ENCODE measurements at regions not wholly inside any gene's neighbourhood (a gene's known extent, or its start where the extent isn't known, plus 50 kb on each side); places are given as distances from the start of the nearest gene placed in this dataset.

DNA sequence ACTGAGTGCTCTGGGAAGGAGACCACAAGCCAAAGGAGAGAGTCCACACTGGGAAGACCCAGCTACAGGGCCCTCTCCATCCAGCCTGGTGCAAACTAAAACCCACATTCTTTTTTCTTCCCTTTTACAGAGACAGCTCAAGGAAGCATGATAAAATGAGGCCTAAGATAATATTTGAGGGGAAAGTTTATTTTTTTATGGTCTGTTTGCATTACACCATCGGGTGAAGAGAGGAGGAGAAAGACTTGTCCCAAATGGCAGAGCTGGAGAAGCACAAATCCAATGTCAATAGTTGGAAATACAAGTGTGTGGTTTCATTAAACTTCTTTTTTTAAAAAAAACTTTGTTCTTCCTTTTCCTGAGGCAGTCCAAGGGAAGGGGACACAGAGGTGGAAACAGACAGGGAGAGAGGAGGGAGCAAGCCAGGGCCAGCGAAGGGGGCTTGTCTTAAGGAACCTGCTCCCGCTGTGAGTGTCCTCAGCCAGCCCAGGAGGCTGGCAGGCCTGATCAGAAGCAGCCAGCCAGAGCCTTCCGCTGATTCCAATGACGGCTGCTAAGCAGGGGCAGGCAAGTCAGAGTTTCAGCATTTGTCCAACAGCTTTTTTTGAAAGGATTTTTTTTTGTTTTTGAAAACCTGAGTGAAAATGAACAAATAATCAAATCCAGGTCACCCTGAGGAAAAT, 203.8 kb upstream of the SIX2 start:
- no peak for DNase-seq (ENCODE audit: low read depth, low spot score)

DNA sequence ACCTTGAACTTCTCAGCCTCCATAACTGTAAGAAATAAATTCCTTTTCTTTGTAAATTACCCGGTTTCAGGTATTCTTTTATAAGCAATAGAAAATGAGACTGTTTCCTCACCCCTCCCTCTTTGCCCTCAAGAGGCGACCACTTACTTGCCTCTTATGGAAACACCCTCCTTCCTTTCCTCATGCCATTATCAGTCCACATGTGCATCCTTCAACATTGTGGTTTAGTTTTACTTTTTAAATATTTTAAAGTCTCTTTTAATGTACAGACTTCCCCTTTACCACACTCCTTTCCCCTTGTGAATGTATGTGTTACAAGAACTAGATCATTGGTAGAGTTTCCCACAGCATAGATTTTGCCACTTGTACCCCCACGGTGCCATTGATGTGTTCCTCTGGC, 202.4 kb upstream of the SIX2 start:
- DNase-seq (ENCODE audit: low read depth, low spot score): no peak

DNA sequence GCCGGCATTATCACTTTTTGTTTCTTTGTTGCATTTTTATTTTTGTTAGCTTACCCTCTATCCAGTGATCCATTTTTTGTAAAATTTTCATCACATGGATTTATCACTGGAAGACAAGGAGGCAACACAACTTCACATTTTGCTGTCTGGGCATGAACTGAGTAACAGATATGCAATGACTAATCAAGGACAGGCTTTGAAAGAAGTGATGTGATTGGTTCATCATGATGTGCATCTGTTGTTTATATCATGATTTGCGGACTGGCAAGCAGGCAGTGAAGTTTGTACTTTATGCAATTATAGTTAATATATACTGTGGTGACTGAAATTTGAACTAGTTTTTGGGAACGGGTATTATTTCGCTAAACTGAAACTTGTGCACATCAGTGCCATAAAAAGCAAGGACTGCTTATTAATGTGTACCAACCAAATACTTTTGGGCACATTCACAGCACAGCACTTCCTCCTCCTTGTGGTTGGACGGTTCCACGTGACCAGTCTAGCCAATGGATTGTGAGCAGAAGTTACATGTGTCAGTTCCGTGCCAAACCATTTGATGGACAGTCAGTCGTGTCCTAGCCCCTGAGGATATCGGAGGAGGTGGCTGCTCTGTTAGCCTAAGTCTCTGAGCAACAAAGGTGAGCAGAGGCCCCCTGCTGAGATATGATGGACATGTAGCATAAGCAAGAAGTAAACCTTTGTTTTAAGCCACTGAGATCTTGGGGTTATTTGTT, 201.4 kb upstream of the SIX2 start:
- no peak for DNase-seq (ENCODE audit: low read depth, low spot score)

DNA sequence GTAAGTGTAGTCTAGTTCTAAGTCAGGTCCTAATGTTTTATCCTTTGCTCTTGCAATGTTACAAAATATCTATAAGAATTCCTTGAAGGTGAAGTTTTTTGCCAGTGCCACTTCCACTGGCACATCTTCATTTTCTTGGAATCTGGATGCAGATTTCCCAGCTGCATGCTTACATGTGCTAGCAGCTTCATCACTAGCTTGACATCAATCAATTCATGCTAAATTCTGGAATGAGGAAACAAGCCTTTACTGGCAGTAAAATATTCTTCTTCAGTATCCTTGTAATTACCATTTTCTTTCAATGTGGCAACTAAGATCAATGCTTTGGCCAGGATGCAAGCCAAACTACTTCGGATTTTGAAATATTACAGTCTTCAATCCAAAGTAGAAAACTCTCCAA, 200.6 kb upstream of the SIX2 start:
- no peak for DNase-seq (ENCODE audit: low read depth, low spot score)

DNA sequence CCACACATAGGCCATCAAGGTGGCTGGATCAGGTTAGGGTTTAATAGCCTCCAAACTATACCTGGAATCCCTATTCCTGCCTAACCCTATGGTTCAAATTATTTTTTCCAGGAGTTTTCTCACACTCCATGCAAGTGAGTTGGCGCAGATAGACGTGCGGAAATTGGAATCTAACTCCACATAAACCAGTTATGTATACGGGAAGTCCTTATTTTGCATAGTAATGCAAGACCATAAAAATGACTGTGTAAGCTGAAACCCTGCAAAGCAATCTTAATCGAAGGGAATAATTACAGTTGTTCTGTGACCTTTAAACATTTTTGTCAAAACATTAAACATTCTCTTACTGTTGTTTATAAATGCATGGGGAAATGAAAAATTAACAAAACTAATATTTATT, 200.1 kb upstream of the SIX2 start:
- no peak for DNase-seq (ENCODE audit: low read depth, low spot score)

DNA sequence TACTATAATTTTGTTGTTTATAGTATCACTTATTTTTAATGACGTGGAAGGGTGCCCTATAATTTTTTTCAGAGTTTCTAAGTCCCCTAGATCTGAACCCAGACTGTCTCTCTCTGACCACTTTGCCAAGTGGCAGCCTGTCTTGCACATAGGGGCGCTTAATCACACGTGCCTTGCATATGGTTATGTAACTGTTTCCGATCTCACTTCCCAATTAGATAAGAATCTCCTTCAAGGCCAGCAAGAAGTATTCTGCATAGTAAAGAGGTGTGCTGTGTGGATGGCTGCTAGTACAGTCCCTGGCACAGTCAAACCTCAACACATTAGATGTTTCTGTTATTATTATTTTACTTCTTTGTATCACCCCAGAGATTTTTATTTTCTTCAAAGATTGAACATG, 197.8 kb upstream of the SIX2 start:
- DNase-seq (ENCODE audit: low read depth, low spot score): no peak

DNA sequence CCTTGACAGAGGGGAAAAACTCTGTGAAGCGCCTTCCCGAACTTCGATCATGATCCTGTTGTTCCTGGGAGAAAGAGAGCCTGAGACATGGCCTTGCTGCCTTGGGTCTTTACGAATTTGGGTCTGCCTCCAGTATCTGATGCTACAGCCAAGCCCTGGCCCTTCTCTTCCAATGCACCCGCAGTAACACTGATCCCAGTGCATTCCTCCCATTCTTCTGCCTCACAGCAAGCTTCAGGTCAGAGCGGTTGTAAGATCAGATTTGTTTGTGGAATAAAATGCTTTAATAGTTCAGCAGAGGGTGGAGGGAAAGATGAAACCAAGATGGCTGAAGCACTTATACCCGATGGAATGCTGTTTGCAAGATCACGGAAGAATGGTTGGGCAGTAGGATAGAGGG, 196.7 kb upstream of the SIX2 start:
- no peak for DNase-seq (ENCODE audit: low read depth, low spot score)

DNA sequence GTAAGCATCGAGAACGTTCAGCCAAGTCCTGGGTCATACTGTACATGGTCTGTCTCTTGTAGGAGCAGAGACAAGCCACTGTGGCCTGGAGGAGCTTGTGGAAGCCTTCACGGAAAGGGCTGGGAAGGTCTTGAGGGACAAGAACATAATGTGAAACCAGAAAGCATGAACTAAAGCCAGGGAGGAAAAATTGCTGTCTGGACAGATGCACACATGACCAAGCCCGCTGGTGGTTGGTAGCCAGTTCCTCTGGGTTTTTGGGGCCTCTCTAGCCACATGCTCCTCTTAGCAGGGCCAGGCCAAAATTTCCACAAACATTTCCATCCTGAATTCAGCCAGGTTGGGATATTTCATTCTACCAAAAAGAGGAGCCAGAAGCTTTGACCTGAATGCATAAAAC, 196.2 kb upstream of the SIX2 start:
- no peak for DNase-seq (ENCODE audit: low read depth, low spot score)

DNA sequence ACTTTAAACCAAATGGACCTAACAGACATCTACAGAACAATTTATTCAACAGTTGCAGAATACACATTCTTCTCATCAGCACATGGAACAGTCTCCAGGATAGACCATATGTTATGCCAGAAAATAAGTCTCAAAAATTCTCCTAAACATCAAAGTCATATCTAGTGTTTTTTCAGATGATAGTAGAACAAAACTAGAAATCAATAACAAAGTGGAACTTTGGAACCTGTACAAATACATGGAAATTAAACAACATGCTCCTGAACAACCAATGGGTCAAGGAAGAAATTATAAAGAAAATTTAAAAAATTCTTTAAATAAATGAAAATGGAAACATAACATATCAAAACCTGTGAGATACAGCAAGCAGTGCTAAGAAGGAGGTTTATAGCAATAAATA, 194.1 kb upstream of the SIX2 start:
- DNase-seq (ENCODE audit: low read depth, low spot score): no peak

DNA sequence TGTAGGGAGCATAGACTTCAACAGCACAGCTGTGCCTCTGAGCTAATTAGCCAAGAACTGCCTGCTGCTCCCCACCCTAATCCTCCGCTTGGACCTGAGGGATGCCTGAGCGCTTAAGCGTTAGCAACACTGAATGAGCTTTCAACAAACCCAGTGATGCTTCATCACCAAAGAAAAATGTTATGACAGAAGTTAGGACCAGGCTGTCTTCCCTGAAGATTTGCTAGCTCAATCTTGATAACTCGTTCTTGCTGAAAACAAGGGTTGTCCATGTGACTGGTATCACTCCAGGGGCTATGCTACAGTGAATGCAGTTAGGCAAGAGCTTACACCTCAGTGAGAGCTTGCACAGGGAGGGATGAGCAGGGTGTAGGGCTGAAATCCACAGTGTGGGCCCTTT, 190.7 kb upstream of the SIX2 start:
- no peak for DNase-seq (ENCODE audit: low read depth, low spot score)

DNA sequence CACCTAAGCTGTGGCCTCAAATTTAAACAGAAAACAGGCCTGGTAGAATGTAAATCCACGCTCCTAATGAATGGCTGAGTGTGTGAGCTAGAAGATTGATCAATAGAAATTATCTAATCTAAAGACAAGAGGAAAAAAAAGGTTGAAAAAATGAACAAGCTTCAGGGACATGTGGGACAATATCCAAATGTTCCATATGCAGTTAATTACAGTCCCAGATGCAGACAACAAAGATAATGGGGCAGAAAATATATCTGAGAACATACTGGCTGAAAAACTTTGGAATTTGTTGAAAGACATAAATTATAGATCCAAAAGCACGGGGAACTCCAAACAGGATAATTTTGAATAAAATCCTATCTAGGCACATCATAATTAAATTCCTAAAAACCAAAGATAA, 186.7 kb upstream of the SIX2 start:
- no peak for DNase-seq (ENCODE audit: low read depth, low spot score)

DNA sequence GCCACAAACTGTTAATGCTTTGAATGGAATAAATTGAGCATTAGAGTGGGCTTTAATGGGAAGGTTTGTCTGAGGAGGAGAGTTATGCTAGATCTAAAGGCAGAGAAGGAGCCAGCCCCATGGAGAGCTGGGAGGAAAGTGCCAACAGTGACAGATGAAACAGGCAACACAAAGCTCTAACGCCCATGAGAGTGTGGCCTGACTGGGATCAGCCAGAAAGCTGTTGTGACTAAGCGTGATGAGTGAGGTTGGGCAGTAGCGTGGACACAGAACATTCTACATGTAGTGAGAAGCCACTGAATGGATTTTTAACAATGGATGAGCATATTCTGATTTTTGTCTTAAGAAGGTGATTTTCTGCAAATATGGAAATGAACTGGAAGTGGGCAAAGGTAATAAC, 185.3 kb upstream of the SIX2 start:
- no peak for DNase-seq (ENCODE audit: low read depth, low spot score)

DNA sequence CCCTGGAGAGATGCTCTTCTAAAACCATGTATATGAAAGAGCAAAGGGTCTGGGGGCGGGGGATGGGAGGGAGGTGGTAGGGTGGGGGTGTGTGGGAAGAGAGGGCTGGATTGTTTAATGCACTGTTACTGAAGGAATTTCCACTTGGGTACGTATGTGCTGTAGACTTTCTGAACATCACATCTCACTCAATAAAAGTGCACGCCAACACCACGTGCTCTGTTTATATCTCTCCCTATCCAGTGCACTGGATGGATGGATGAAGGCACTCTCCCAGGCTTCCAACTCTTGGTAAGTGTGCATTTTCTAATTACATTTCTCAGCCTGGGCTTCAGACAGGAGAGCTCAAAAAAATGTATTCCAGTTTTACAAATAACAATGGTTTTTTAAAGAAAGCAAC, 184.3 kb upstream of the SIX2 start:
- DNase-seq (ENCODE audit: low read depth, low spot score): no peak

DNA sequence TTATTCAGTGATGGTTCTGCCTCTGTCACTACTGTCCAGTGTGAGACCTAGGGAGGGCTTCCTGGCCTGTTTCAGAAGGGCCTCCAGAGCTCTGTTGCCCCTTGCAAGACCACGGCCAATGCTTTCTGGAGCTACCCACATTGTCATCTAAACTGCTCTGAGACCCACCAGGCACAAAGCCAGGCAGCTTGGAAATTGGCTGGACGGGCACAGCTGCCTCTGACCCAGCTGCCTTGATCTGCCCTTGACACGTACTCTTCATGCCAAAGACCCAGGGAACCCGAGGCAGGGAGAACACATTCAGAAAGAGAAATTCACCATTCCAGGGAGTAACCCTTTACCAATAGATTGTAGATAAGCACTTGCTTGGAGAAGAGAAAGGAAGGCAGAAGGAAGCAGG, 183.7 kb upstream of the SIX2 start:
- no peak for DNase-seq (ENCODE audit: low read depth, low spot score)

DNA sequence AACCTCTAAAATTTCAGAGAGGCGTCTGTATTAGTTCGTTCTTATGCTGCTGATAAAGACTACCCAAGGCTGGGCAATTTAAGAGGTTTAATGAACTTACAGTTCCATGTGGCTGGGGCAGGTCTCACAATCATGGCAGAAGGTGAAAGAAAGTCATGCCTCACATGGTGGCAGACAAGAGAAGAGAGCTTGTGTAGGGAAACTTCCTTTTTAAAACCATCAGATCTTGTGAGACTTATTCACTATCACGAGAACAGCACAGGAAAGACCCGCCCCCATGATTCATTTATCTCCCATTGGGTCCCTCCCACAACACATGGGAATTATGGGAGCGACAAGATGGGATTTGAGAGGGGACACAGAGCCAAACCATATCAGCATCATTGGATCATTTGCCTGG, 183.2 kb upstream of the SIX2 start:
- DNase-seq (ENCODE audit: low read depth, low spot score): no peak

DNA sequence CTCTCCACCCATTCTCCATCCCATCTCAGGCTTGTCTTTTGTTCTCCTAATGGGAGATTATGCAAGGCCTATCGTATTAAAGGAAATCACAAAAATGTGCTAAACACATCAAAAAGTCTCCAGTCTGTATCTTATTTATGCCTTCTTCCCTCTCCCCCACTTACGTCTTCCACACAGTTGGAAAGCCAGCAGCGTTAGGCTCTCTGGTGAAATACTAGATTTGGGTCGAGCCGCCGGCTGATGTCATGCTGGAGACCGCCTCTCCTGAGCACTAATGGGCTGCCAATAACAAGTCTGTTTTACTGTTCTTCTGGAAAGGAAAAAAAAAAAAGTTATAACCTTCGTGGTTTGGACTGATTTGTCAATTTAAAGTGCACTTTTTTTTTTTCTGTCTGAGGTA, 182.7 kb upstream of the SIX2 start:
- DNase-seq (ENCODE audit: low read depth, low spot score): no peak

DNA sequence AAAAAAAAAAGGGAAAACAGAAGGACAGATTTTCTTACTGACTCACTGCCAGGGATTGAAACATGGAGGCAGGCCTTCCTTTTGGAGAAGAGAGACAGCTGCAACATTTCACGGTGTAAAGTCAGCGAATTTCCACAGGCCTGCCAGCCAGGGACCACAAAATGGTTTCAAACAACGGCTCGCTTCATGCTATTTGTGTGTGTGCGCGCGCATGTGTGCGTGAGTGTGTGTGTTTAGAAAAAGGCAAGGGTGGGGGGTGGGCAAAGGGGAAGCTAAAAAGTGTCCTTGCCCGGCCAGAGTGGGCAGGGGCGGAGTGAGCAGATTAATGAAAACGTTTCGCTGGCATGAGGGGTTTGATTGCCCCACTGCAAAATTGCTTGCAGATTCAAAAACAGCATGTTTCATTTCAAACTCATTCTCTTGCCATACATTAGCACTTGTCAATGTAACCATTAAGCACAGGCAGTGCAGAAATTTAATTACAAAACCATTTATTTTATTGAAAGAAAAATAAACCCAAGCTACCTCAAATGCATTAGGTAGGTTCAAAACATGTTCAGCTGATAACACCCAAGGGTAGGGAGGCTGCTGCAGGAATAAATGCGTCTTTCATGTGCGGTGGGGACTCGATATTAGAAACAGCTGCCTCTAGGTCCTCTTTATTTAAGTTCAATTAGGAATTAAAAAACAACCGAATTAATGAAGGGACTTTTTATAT, 182.1 kb upstream of the SIX2 start:
- no peak for DNase-seq (ENCODE audit: low read depth, low spot score)

DNA sequence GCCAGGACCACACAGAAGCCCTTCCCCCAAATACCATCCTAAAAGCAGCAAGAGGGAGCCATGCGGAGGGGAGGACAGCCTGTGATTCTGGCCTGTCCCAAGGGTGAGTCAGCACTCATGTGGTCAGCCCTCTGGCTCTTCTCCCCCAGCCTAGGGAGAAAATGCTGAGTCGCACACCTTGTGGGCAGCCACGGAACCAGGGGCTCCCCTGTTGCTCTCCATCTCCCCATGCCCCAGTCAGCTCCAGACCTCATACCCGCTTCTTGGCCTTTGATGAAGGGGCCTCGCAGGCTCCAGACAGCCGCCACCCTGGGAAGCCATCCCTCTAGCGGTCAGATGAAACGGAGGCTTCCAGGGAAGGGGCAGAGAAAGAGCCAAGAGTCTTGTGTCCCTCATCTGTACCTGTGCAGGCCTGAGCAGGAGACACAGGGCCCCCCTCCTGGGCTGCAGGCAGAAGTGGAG, 181.3 kb upstream of the SIX2 start:
- DNase-seq (ENCODE audit: low read depth, low spot score): no peak

DNA sequence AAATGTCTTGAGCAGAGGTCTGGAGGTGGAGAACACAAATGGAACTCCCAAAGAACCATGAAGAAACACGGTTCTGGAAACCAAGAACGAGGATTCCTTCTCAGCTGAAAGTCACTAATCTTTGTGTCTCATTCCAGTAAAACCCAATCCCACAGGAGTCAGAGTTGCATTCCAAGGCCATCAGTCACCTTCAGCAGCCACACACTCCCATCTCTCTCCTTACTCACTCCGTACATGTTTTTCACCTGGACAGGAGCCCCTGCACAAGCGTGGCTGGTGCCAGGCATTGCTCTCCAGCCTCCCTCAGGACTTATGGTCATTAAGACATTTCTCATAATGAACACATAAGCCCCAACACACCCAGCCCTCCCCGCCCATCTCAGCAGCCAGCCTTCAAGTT, 175.4 kb upstream of the SIX2 start:
- DNase-seq (ENCODE audit: low read depth, low spot score): no peak

DNA sequence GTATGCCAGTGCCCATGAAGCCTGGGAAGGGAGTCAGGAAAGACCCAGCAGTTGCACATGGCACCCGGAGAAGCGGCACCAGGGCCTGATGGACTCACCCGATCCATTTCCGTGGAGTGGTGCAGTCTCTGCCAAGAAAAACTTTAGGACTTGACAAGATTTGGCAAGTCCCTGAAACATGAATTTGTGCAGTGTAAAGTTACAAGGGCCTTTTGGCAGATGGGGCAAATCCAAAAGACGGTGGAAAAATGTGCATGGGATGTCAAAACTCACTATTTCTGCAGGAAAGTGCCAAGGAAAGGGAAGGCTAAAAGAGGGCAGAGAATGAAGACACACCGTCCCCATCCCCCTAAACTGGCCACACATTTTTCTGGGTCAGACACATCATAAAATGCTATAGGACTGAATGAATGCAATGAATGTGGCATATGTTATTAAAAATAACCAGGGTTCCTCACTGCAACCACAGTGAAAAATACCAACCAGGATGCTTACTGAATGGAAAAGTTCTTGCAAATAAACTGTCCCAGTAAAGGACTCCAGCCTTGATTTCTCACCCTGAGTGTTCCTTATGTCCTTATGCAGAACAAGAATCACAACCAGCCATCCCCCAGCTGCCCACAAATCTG, 173.5 kb upstream of the SIX2 start:
- no peak for DNase-seq (ENCODE audit: low read depth, low spot score)

DNA sequence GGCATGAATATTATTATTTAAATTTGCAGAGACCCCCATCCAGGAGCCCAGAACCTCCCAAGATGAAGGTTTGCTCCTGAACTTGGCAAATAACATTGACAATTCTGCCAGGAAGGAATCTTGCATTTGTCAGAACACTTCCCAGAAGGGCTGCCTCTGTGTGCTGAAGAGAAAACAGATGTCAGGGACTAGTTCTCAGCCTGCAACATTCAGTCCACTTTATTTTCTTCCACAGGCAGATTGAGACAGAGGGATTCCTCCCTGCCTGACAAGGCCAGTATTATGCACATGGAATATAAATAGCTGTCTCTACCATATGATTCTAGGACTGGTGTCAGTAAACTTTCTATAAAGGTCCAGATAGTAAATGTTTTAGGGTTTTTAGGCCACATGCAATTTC, 171.5 kb upstream of the SIX2 start:
- DNase-seq (ENCODE audit: low read depth, low spot score): no peak

DNA sequence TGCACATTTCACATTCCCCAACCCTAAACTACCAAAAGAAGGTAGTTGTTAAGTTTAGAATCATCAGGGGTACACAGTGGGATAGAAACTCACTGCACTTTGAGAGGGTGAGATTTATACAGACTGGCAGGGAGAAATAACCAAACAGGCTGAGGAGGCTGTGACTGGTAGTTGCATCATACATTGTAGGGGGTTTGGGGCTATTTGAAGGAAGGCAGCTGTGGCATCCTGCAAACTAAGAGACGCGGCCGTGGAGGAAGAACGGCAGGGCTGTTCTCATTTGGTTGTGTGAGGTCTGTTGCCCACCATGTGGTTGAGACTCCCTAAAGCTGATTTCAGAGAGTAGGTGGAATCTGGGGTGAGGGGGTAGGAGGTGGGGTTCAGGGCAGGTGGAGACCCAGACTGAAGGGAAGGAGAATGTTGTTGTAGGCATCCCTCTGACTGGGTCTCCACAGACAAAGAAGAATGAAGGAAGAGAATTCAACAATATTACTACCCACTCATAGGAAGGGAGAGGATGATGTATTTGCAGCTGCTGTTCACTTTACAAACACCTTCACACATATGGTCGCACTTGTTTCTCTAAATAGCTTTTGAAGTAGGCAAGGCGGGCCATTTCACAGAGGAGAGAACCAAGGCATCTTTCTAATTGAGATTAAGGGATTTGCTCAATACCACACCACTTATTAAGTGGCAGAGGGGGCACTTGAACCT, 170.9 kb upstream of the SIX2 start:
- no peak for DNase-seq (ENCODE audit: low read depth, low spot score)
